Ectodermal cell (in vitro differentiated cells): ENCODE measurements at regions not wholly inside any gene's neighbourhood (a gene's known extent, or its start where the extent isn't known, plus 50 kb on each side); places are given as distances from the start of the nearest gene placed in this dataset.

ENCODE experiments used
- H3K27ac ChIP-seq: 2 replicates; pipeline ENCODE4 v1.7.0; 2013; ENCODE audit warnings: mild to moderate bottlenecking, low read depth, low read length; ENCODE audit not compliant: insufficient read depth, poor library complexity, severe bottlenecking
- H3K27me3 ChIP-seq: 2 replicates; pipeline ENCODE4 v1.7.0; 2013; ENCODE audit warnings: mild to moderate bottlenecking, low read length; ENCODE audit not compliant: insufficient read depth, control insufficient read depth, poor library complexity, severe bottlenecking
- H3K36me3 ChIP-seq: one replicate; pipeline ENCODE4 v1.7.0; 2013; ENCODE audit warnings: low read length; ENCODE audit not compliant: control insufficient read depth, insufficient read depth
- H3K4me1 ChIP-seq: one replicate; pipeline ENCODE4 v1.7.0; 2013; ENCODE audit warnings: low read length; ENCODE audit not compliant: control insufficient read depth, insufficient read depth
- H3K4me3 ChIP-seq: 2 replicates; pipeline ENCODE4 v1.7.0; 2013; ENCODE audit warnings: low read depth, low read length, control low read depth; ENCODE audit not compliant: insufficient read depth
- H3K9me3 ChIP-seq: 2 replicates; pipeline ENCODE4 v1.7.0; 2013; ENCODE audit warnings: mild to moderate bottlenecking, low read length, moderate library complexity; ENCODE audit not compliant: control insufficient read depth
- WGBS, 2 experiments: methylation state at CpG; one replicate each; pipeline ENCODE4 v1.1.7; 2013; ENCODE audit warnings: missing lambda C conversion rate in 2 of 2; 5-methylcytosine and 5-hydroxymethylcytosine counted together

GRCh38 chr20:50267041-50267865 is 76.6 kb downstream of the CEBPB start:
- Histone ChIP-seq H3K27ac (no peak overlapping the region), H3K4me3 (no peak overlapping the region), H3K9me3 (no peaks in the 10 kb centered on the region), H3K4me1 (no peaks in the 10 kb centered on the region), H3K36me3 (no peaks in the 10 kb centered on the region), H3K27me3 (no peaks in the 10 kb centered on the region)
- WGBS, 2 experiments: 72 to 77% methylated on average over 21 of the region's 21 CpGs

DNA sequence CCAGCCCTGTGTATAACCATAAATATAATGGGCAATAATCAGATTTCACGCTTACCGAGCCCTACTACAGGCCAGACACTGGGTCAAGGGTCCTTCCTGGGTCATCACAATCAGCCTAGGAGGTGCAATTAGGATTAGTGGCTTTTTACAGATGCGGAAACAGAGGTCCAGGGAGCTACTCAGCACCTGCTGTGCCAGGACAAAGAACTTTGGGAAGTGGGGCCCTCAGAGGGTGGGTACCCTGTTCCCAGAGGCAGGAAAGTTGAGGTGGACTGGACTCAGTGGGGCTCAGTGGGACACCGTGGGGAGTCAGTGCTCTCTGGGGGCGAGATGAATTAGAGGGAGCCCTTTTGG is 77.2 kb downstream of the CEBPB start:
- WGBS, 2 experiments: 63 to 70% methylated on average over 5 of the region's 5 CpGs
- no peak overlapping the region for H3K27ac ChIP-seq
- H3K36me3 ChIP-seq: no peaks in the 10 kb centered on the region
- H3K4me3 ChIP-seq: no peak overlapping the region
- no peaks in the 10 kb centered on the region for H3K9me3 ChIP-seq
- H3K4me1 ChIP-seq: no peaks in the 10 kb centered on the region
- H3K27me3 ChIP-seq: no peaks in the 10 kb centered on the region

- Histone ChIP-seq H3K4me3 (no peak overlapping the region), H3K27ac (no peak overlapping the region), H3K4me1 (no peaks in the 10 kb centered on the region), H3K9me3 (no peaks in the 10 kb centered on the region), H3K36me3 (no peaks in the 10 kb centered on the region), H3K27me3 (no peaks in the 10 kb centered on the region)
- 87 to 89% methylated on average over 20 of the region's 20 CpGs for WGBS, 2 experiments
Measured at GRCh38 chr20:50269091-50270033, 78.7 kb downstream of the CEBPB start.

- H3K36me3 ChIP-seq: no peaks in the 10 kb centered on the region
- no peak overlapping the region for H3K27ac ChIP-seq
- no peaks in the 10 kb centered on the region for H3K27me3 ChIP-seq
- H3K9me3 ChIP-seq: no peaks in the 10 kb centered on the region
- WGBS, 2 experiments: 94 to 95% methylated on average over 8 of the region's 8 CpGs
- H3K4me3 ChIP-seq: no peak overlapping the region
- H3K4me1 ChIP-seq: no peaks in the 10 kb centered on the region
Measured at GRCh38 chr20:50270034-50270395, 79.4 kb downstream of the CEBPB start.

DNA sequence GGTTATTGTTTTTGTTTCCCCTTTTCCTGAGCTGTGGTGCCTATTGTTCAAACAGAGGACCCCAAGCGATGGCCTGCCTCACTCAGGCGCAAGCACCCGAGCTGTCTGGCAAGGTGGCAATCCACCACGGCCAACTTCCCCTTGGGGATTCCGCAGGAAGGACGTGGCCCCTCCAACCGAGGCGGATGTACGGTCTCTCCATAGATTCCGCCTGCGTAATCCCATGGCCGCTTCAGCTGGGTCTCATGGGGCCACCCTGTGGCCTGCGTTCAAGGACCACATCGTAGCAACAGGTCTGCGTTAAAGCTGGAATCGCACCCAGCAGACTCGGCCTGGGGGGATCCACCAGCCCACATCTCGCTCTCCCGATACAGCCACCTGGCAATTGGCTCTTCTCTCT is 79.9 kb downstream of the CEBPB start:
- Histone ChIP-seq H3K36me3 (no peaks in the 10 kb centered on the region), H3K27ac (no peak overlapping the region), H3K4me3 (no peak overlapping the region), H3K9me3 (no peaks in the 10 kb centered on the region), H3K4me1 (no peaks in the 10 kb centered on the region), H3K27me3 (no peaks in the 10 kb centered on the region)
- WGBS, 2 experiments: 94 to 95% methylated on average over 19 of the region's 19 CpGs

GRCh38 chr20:50271176-50271575 is 80.5 kb downstream of the CEBPB start:
- Histone ChIP-seq H3K36me3 (no peaks in the 10 kb centered on the region), H3K9me3 (no peaks in the 10 kb centered on the region), H3K4me1 (no peaks in the 10 kb centered on the region), H3K27me3 (no peaks in the 10 kb centered on the region), H3K4me3 (no peak overlapping the region), H3K27ac (no peak overlapping the region)
- WGBS, 2 experiments: 91 to 95% methylated on average over 6 to 7 of the region's 7 CpGs

DNA sequence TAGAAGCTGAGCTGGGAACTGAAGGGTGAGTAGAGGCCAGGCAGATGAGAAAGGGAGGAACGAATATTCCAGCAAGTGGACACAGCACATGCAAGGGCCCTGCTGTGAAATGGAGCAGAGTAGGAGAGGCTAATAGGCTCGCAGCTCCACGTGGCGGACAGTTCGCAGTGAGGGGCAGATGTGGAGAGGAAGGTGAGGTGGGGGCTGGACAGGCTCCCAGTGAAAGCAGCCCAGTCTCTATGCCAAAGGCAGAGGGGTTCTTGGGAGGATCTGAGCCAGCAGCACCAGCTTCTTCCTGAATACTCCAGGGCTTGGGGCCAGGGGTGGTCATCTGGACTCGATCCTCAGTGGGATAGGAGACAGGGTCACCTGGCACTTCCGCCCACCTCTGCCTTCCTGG is 81.0 kb downstream of the CEBPB start:
- Histone ChIP-seq H3K27me3 (no peaks in the 10 kb centered on the region), H3K4me1 (no peaks in the 10 kb centered on the region), H3K27ac (no peak overlapping the region), H3K9me3 (no peaks in the 10 kb centered on the region), H3K4me3 (no peak overlapping the region), H3K36me3 (no peaks in the 10 kb centered on the region)
- 90 to 93% methylated on average over 7 of the region's 7 CpGs for WGBS, 2 experiments

DNA sequence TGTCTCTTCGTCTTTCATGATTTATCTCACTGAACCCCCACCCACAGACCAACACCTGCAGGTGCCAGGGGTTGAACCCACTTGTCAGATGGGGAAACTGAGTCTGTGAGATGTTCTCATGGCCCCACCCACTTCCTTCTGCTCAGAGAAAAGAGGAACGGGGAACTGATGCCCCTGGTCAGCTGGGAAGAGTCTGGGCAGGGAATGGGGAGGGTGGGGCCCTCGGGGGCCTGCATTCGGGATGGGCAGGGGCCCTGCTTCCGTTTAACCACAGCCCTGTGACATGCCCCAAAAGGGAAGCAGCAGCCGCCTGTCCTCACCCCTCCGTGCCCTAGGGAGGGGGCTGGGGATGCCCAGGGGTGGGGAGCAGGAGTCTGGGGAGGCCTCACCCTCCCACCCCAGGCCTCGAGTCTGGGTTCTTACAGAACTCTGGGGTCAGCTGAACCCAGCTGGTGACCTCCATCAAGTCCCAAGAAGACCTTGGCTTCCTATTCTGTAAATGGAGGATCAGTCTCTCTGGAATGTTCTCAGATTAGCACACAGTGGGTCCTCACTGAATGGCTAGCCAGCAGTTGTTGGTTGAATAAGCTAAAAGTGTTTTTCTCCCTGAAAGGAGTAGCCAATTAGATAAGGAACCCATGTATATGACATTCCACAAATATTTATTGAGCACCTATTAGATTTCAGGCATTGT is 81.5 kb downstream of the CEBPB start:
- 87 to 92% methylated on average over 8 of the region's 8 CpGs for WGBS, 2 experiments
- H3K9me3 ChIP-seq: no peaks in the 10 kb centered on the region
- no peaks in the 10 kb centered on the region for H3K27me3 ChIP-seq
- no peak overlapping the region for H3K4me3 ChIP-seq
- no peaks in the 10 kb centered on the region for H3K36me3 ChIP-seq
- no peaks in the 10 kb centered on the region for H3K4me1 ChIP-seq
- H3K27ac ChIP-seq: no peak overlapping the region

- H3K27ac ChIP-seq: no peak overlapping the region
- no peaks in the 10 kb centered on the region for H3K4me1 ChIP-seq
- H3K36me3 ChIP-seq: no peaks in the 10 kb centered on the region
- no peak overlapping the region for H3K4me3 ChIP-seq
- H3K9me3 ChIP-seq: no peaks in the 10 kb centered on the region
- no peaks in the 10 kb centered on the region for H3K27me3 ChIP-seq
- WGBS, 2 experiments: 92 to 93% methylated on average over 6 of the region's 6 CpGs
Measured at GRCh38 chr20:50272724-50273446, 82.3 kb downstream of the CEBPB start.
